ENCODE measurements at regions not wholly inside any gene's neighbourhood (a gene's known extent, or its start where the extent isn't known, plus 50 kb on each side); places are given as distances from the start of the nearest gene placed in this dataset.

- H3K36me3 Mint-ChIP-seq (ENCODE audit: low read depth) = peaks cover 4% of the 10 kb centered on the region; the same call in 1 of the 3 replicates
These were observed 216.8 kb downstream of the RAD51AP2 start for GRCh38 chr2:17301437-17301836.

More at GRCh38 chr2:17301437-17301836, 216.8 kb downstream of the RAD51AP2 start:
- Mint-ChIP-seq H3K27me3 (ENCODE audit: insufficient read depth, low read depth, poor library complexity) (no peaks in the 10 kb centered on the region), H3K9me3 (no peaks in the 10 kb centered on the region; the same call in 2 of the 3 replicates), H3K4me1 (peaks cover 35% of the 10 kb centered on the region), H3K27ac (no peak overlapping the region), H3K4me3 (no peak overlapping the region)
- H3K79me2 ChIP-seq (replicated peaks; ENCODE audit: insufficient read depth) = no peaks in the 10 kb centered on the region
- H3K4me2 ChIP-seq = no peak overlapping the region
- H3F3A ChIP-seq (replicated peaks; ENCODE audit: low read depth) = no peaks in the 10 kb centered on the region
- no peaks in the 10 kb centered on the region for H4K20me1 ChIP-seq (replicated peaks; ENCODE audit: insufficient read depth)
- H2AFZ ChIP-seq = no peak overlapping the region
- peak; percentile 83 for ATAC-seq
- no peak for TF ChIP-seq ZNF114 (CRISPR knock-in tag; IDR thresholded peaks at IDR 0.05)
- TF ChIP-seq EZH2phosphoT487 (IDR thresholded peaks at IDR 0.05; ENCODE audit: unreplicated experiment) = no peak
- TF ChIP-seq ZNF462 (CRISPR knock-in tag; IDR thresholded peaks at IDR 0.05) = peak; percentile 12
- TF ChIP-seq REST (IDR thresholded peaks at IDR 0.05; ENCODE audit: unreplicated experiment) = no peak
- TF ChIP-seq EZH2 (IDR thresholded peaks at IDR 0.05; ENCODE audit: low read depth, unreplicated experiment) = no peak
- TF ChIP-seq NANOG (IDR thresholded peaks at IDR 0.05; ENCODE audit: borderline replicate concordance) = no peak
- H3K36me3 ChIP-seq (ENCODE audit: insufficient read depth) = no peaks in the 10 kb centered on the region
- peaks cover 16% of the 10 kb centered on the region for H3K4me1 ChIP-seq (ENCODE audit: insufficient read depth)
- H3K4me3 ChIP-seq = no peak overlapping the region
- H3K27me3 ChIP-seq (ENCODE audit: insufficient read depth) = no peaks in the 10 kb centered on the region
- H3K27ac ChIP-seq (ENCODE audit: low read depth) = no peak overlapping the region
- peak; percentile 56 for DNase-seq (ENCODE audit: low spot score)
- H3K9me2 ChIP-seq (ENCODE audit: insufficient read depth) = peaks cover 18% of the 10 kb centered on the region

All from GM23338 (cell line).